Muscle of arm (tissue), 1 donor: ENCODE measurements at regions not wholly inside any gene's neighbourhood (a gene's known extent, or its start where the extent isn't known, plus 50 kb on each side); places are given as distances from the start of the nearest gene placed in this dataset.
"Not testable (repeated sequence)": the region's sequence is repeated elsewhere in the genome, so short reads cannot be mapped to it uniquely, and the experiment has no call there.

ENCODE experiments used
- DNase-seq: peaks from one replicate; pipeline ENCODE4 v3.0.0-alpha.2; 2013

GRCh38 chr20:55412508-55412907 is 592.8 kb downstream of the CBLN4 start:
- not testable (repeated sequence) for DNase-seq

- DNase-seq, result no peak
Measured at GRCh38 chr20:55406891-55407290, 598.4 kb downstream of the CBLN4 start.

- no peak for DNase-seq
Measured at GRCh38 chr20:55394592-55394991, 610.7 kb downstream of the CBLN4 start.

- DNase-seq, result no peak
Measured at GRCh38 chr20:55390791-55391190, 614.5 kb downstream of the CBLN4 start.

- DNase-seq, result no peak
Measured at GRCh38 chr20:55386686-55387085, 618.6 kb downstream of the CBLN4 start.

- DNase-seq, result no peak
Measured at GRCh38 chr20:55375920-55376319, 629.4 kb downstream of the CBLN4 start.

GRCh38 chr20:55365745-55366144 is 639.6 kb downstream of the CBLN4 start:
- no peak for DNase-seq

- no peak for DNase-seq
Measured at GRCh38 chr20:55360895-55361294, 644.4 kb downstream of the CBLN4 start.

- no peak for DNase-seq
Measured at GRCh38 chr20:55354720-55355119, 650.6 kb downstream of the CBLN4 start.

- DNase-seq, result peak; percentile 7
Measured at GRCh38 chr20:55353206-55353605, 652.1 kb downstream of the CBLN4 start.

GRCh38 chr20:55348223-55348622 is 657.1 kb downstream of the CBLN4 start:
- DNase-seq, result no peak

GRCh38 chr20:55342822-55343221 is 662.5 kb downstream of the CBLN4 start:
- no peak for DNase-seq

- DNase-seq, result no peak
Measured at GRCh38 chr20:55333798-55334197, 671.5 kb downstream of the CBLN4 start.

- DNase-seq, result no peak
Measured at GRCh38 chr20:55329108-55329507, 676.2 kb downstream of the CBLN4 start.

- DNase-seq, result no peak
Measured at GRCh38 chr20:55322745-55323144, 682.6 kb downstream of the CBLN4 start.

- DNase-seq, result no peak
Measured at GRCh38 chr20:55316753-55317152, 688.6 kb downstream of the CBLN4 start.

- DNase-seq, result not testable (repeated sequence)
Measured at GRCh38 chr20:55310844-55311243, 694.5 kb downstream of the CBLN4 start.

GRCh38 chr20:55291261-55291660 is 714.1 kb downstream of the CBLN4 start:
- DNase-seq, result no peak

GRCh38 chr20:55283889-55284288 is 721.4 kb downstream of the CBLN4 start:
- no peak for DNase-seq

- DNase-seq, result no peak
Measured at GRCh38 chr20:55273149-55273548, 732.2 kb downstream of the CBLN4 start.

- no peak for DNase-seq
Measured at GRCh38 chr20:55271371-55271770, 733.9 kb downstream of the CBLN4 start.

GRCh38 chr20:55269913-55270312 is 735.4 kb downstream of the CBLN4 start:
- no peak for DNase-seq

GRCh38 chr20:55266361-55266760 is 739.0 kb downstream of the CBLN4 start:
- no peak for DNase-seq

GRCh38 chr20:55264703-55265239 is 740.5 kb downstream of the CBLN4 start:
- DNase-seq, result no peak

GRCh38 chr20:55258559-55258958 is 746.8 kb downstream of the CBLN4 start:
- DNase-seq, result no peak
